IMR-90 (cell line): ENCODE measurements at regions not wholly inside any gene's neighbourhood (a gene's known extent, or its start where the extent isn't known, plus 50 kb on each side); places are given as distances from the start of the nearest gene placed in this dataset.

Source experiments
- ATAC-seq: fragments of 200-7000 bp; cut with Tn5 transposase; 2 replicates; pipeline ENCODE4 v1.9.1; 2020; ENCODE audit warnings: low read depth, mild to moderate bottlenecking, moderate library complexity
- BruUV-seq: library from RNA; stranded (reverse); fragments of 400-500 nt; replicated peaks from 2 replicates; lab custom pipeline; 2021; lab: Mats Ljungman, UMichigan
- CTCF ChIA-PET: fragments of 300-600 bp; formaldehyde crosslinking; extraction: SDS; loops from one replicate; lab custom pipeline; 2021; ENCODE audit warnings: antibody characterized with exemption; lab: Yijun Ruan, JAX
- POLR2A ChIA-PET: fragments of 300-600 bp; sonication (Branson Sonifier 250); formaldehyde crosslinking; loops from one replicate; lab custom pipeline; 2022; ENCODE audit warnings: antibody characterized with exemption; ENCODE audit not compliant: unreplicated experiment; lab: Charles Lee
- DNase-seq: peaks from one replicate; pipeline ENCODE4 v3.0.0; 2013
- H2AFZ ChIP-seq: replicated peaks from 2 replicates; pipeline ENCODE3; 2013; ENCODE audit warnings: low read length, mild to moderate bottlenecking; ENCODE audit not compliant: poor library complexity
- H2AK5ac ChIP-seq: 2 replicates; pipeline ENCODE4 v1.6.1; 2013; ENCODE audit warnings: low read depth, low read length, inconsistent platforms
- H2AK9ac ChIP-seq: replicated peaks from 2 replicates; pipeline ENCODE3; 2013; ENCODE audit warnings: mild to moderate bottlenecking, low read depth, low read length, moderate library complexity; ENCODE audit not compliant: poor library complexity
- H2BK120ac ChIP-seq: 2 replicates; pipeline ENCODE4 v1.6.1; 2013; ENCODE audit warnings: low read depth, low read length, inconsistent platforms
- H2BK15ac ChIP-seq: 3 replicates; pipeline ENCODE4 v1.6.1; 2013; ENCODE audit warnings: low read depth, low read length, inconsistent platforms
- H2BK20ac ChIP-seq: 2 replicates; pipeline ENCODE4 v1.6.1; 2013; ENCODE audit warnings: low read depth, mild to moderate bottlenecking, inconsistent platforms, low read length, moderate library complexity
- H2BK5ac ChIP-seq: 2 replicates; pipeline ENCODE4 v1.6.1; 2013; ENCODE audit warnings: mild to moderate bottlenecking, low read depth, low read length, inconsistent platforms; ENCODE audit not compliant: poor library complexity, severe bottlenecking
- H3K14ac ChIP-seq: replicated peaks from 2 replicates; pipeline ENCODE4 v1.6.1; 2013; ENCODE audit warnings: low read depth, low read length, inconsistent platforms
- H3K18ac ChIP-seq: 2 replicates; pipeline ENCODE4 v1.6.1; 2013; ENCODE audit warnings: low read depth, low read length, control low read depth
- H3K23ac ChIP-seq: 2 replicates; pipeline ENCODE4 v1.6.1; 2013; ENCODE audit warnings: low read depth, low read length, inconsistent platforms
- H3K27ac ChIP-seq: 2 replicates; pipeline ENCODE4 v1.5.1; 2013; ENCODE audit warnings: mild to moderate bottlenecking, control low read depth, low read length; ENCODE audit not compliant: insufficient read depth
- H3K27me3 ChIP-seq: 2 replicates; pipeline ENCODE4 v1.6.1; 2013; ENCODE audit warnings: low read length; ENCODE audit not compliant: control insufficient read depth, insufficient read depth
- H3K36me3 ChIP-seq: 2 replicates; pipeline ENCODE4 v1.6.1; 2013; ENCODE audit warnings: low read length, mixed read lengths; ENCODE audit not compliant: control insufficient read depth, insufficient read depth
- H3K4ac ChIP-seq: 2 replicates; pipeline ENCODE4 v1.6.1; 2013; ENCODE audit warnings: low read depth, low read length, inconsistent platforms
- H3K4me1 ChIP-seq: 2 replicates; pipeline ENCODE4 v1.6.1; 2013; ENCODE audit warnings: low read length, mixed read lengths; ENCODE audit not compliant: control insufficient read depth, insufficient read depth
- H3K4me2 ChIP-seq: 2 replicates; pipeline ENCODE4 v1.6.1; 2013; ENCODE audit warnings: low read depth, mild to moderate bottlenecking, control low read depth, low read length, moderate library complexity
- H3K4me3 ChIP-seq: 2 replicates; pipeline ENCODE4 v1.5.1; 2013; ENCODE audit warnings: low read depth, mild to moderate bottlenecking, control low read depth, low read length, moderate library complexity; ENCODE audit not compliant: insufficient read depth
- H3K56ac ChIP-seq: 2 replicates; pipeline ENCODE4 v1.6.1; 2013; ENCODE audit warnings: low read length, inconsistent platforms; ENCODE audit not compliant: insufficient read depth; ENCODE audit errors: extremely low read depth
- H3K79me1 ChIP-seq, 2 experiments: 2 replicates each; pipeline ENCODE4 v1.6.1; 2013; ENCODE audit warnings: low read length in 2 of 2, inconsistent platforms in 1 of 2, low read depth in 1 of 2
- H3K9ac ChIP-seq: 2 replicates; pipeline ENCODE4 v1.6.1; 2013; ENCODE audit warnings: low read depth, low read length, control low read depth
- H3K9me1 ChIP-seq: 2 replicates; pipeline ENCODE4 v1.6.1; 2013; ENCODE audit warnings: low read length, inconsistent platforms; ENCODE audit not compliant: insufficient read depth
- H3K9me3 ChIP-seq: 2 replicates; pipeline ENCODE4 v1.6.1; 2013; ENCODE audit warnings: low read length; ENCODE audit not compliant: control insufficient read depth, insufficient read depth
- H4K20me1 ChIP-seq: 2 replicates; pipeline ENCODE4 v1.6.1; 2013; ENCODE audit warnings: low read length, inconsistent platforms; ENCODE audit not compliant: insufficient read depth
- H4K5ac ChIP-seq: 2 replicates; pipeline ENCODE4 v1.6.1; 2013; ENCODE audit warnings: mild to moderate bottlenecking, low read depth, low read length, control low read depth
- H4K8ac ChIP-seq, 2 experiments: 2 replicates each; pipeline ENCODE4 v1.6.1; 2013; ENCODE audit warnings: low read depth in 2 of 2, low read length in 2 of 2, control low read depth in 1 of 2, inconsistent platforms in 1 of 2
- H4K91ac ChIP-seq: 2 replicates; pipeline ENCODE4 v1.6.1; 2013; ENCODE audit warnings: low read depth, low read length, inconsistent platforms; ENCODE audit not compliant: insufficient read depth
- MAZ ChIP-seq: IDR thresholded peaks from 2 replicates; pipeline ENCODE4 v1.6.1; 2012; ENCODE audit warnings: low read depth, mild to moderate bottlenecking, low read length, improper control_type of control experiment, moderate library complexity, borderline replicate concordance
- WGBS, 2 experiments: methylation state at CpG; one replicate each; pipeline versions ENCODE4 v1.1.5 to v1.1.7; 2013; ENCODE audit warnings: missing lambda C conversion rate in 2 of 2; ENCODE audit not compliant: insufficient read length in 1 of 2; ENCODE audit errors: extremely low coverage in 2 of 2; 5-methylcytosine and 5-hydroxymethylcytosine counted together
- dilution Hi-C: fragments of 300-500 bp; cut with HindIII; formaldehyde crosslinking; loops from one replicate; pipeline ENCODE4 v1.14.3; 2018; ENCODE audit warnings: low sequenced_read_pairs; ENCODE audit not compliant: unreplicated experiment
- in situ Hi-C: fragments of 300-500 bp; cut with MboI; formaldehyde crosslinking; loops from 3 replicates; pipeline ENCODE4 v1.14.3; 2019; ENCODE audit warnings: low sequenced_read_pairs, inconsistent platforms, mixed read lengths
- intact Hi-C: fragments of 100-400 bp; cut with micrococcal nuclease; formaldehyde crosslinking; loops from 2 replicates; pipeline ENCODE4 v1.10.0; 2022
- TF ChIP-seq, protein P1 (sequence below): conservative IDR thresholded peaks from 2 replicates; pipeline ENCODE4 v1.5.1; 2012; ENCODE audit warnings: mild to moderate bottlenecking, low read depth, low read length, improper control_type of control experiment
- TF ChIP-seq, protein P2 (sequence below): fragments of 150-350 bp; IDR thresholded peaks from 2 replicates; pipeline ENCODE4 v1.6.1; 2016; ENCODE audit warnings: low read depth, mild to moderate bottlenecking, low read length, moderate library complexity, borderline replicate concordance

DNA sequence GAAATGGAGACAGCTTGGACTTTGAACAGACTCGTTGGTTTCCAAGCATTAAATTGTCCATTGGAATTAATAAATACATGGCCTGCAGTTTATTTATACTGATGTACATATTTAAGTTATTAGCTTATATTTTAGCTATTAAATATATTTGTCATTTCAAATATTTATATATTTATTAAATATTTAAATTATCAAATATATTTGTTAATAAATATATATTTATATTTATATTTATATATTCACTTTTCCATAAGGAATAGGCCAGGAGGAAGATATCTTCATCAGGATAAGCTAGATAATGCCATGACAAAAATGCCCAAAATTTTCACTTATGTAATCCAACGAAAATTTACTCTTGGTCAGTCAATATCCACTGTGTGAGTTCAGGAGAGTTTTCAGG is 229.9 kb downstream of the ZNF608 start:
- H4K5ac ChIP-seq, result no peak overlapping the region
- H3K27me3 ChIP-seq, result no peaks in the 10 kb centered on the region
- POLR2A ChIA-PET, result no interaction called here
- H3K4me2 ChIP-seq, result no peak overlapping the region
- H2AFZ ChIP-seq, result no peak overlapping the region
- H3K14ac ChIP-seq, result no peak overlapping the region
- no peak overlapping the region for H3K23ac ChIP-seq
- no peak overlapping the region for H2AK5ac ChIP-seq
- H3K79me1 ChIP-seq, result no peaks in the 10 kb centered on the region
- in situ Hi-C loops, result no loop called here
- H3K36me3 ChIP-seq, result no peaks in the 10 kb centered on the region
- H3K18ac ChIP-seq, result no peak overlapping the region
- H3K4me1 ChIP-seq, result peaks cover 10% of the 10 kb centered on the region
- DNase-seq, result no peak
- no peak overlapping the region for H2BK15ac ChIP-seq
- H2BK120ac ChIP-seq, result no peak overlapping the region
- H2BK5ac ChIP-seq, result no peak overlapping the region
- no peak for ATAC-seq
- intact Hi-C loops, result loop anchor here (10.0 kb wide), 1 partner anchor 228 kb away; the partner anchor contains the start of gene ZNF608
- no peak overlapping the region for H3K4ac ChIP-seq
- no peak overlapping the region for H2AK9ac ChIP-seq
- H3K4me3 ChIP-seq, result no peak overlapping the region
- no TSS peak for BruUV-seq
- H2BK20ac ChIP-seq, result no peak overlapping the region
- no peak overlapping the region for H3K56ac ChIP-seq
- H3K9me3 ChIP-seq, result no peaks in the 10 kb centered on the region
- no peak overlapping the region for H4K91ac ChIP-seq
- no CpG with 5 or more reads among the region's 2 CpGs for WGBS, 2 experiments
- TF ChIP-seq, protein P1, sequence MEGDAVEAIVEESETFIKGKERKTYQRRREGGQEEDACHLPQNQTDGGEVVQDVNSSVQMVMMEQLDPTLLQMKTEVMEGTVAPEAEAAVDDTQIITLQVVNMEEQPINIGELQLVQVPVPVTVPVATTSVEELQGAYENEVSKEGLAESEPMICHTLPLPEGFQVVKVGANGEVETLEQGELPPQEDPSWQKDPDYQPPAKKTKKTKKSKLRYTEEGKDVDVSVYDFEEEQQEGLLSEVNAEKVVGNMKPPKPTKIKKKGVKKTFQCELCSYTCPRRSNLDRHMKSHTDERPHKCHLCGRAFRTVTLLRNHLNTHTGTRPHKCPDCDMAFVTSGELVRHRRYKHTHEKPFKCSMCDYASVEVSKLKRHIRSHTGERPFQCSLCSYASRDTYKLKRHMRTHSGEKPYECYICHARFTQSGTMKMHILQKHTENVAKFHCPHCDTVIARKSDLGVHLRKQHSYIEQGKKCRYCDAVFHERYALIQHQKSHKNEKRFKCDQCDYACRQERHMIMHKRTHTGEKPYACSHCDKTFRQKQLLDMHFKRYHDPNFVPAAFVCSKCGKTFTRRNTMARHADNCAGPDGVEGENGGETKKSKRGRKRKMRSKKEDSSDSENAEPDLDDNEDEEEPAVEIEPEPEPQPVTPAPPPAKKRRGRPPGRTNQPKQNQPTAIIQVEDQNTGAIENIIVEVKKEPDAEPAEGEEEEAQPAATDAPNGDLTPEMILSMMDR, result no peak
- TF ChIP-seq, protein P2, sequence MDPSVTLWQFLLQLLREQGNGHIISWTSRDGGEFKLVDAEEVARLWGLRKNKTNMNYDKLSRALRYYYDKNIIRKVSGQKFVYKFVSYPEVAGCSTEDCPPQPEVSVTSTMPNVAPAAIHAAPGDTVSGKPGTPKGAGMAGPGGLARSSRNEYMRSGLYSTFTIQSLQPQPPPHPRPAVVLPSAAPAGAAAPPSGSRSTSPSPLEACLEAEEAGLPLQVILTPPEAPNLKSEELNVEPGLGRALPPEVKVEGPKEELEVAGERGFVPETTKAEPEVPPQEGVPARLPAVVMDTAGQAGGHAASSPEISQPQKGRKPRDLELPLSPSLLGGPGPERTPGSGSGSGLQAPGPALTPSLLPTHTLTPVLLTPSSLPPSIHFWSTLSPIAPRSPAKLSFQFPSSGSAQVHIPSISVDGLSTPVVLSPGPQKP, result no peak
- TF ChIP-seq MAZ, result no peak
- dilution Hi-C loops, result no loop called here
- no peaks in the 10 kb centered on the region for H4K20me1 ChIP-seq
- no peak overlapping the region for H3K27ac ChIP-seq
- H4K8ac ChIP-seq, result no peak overlapping the region
- H3K9me1 ChIP-seq, result no peaks in the 10 kb centered on the region
- CTCF ChIA-PET, result no interaction called here
- no peak overlapping the region for H3K9ac ChIP-seq
